ENCODE measurements at regions not wholly inside any gene's neighbourhood (a gene's known extent, or its start where the extent isn't known, plus 50 kb on each side); places are given as distances from the start of the nearest gene placed in this dataset.

DNA sequence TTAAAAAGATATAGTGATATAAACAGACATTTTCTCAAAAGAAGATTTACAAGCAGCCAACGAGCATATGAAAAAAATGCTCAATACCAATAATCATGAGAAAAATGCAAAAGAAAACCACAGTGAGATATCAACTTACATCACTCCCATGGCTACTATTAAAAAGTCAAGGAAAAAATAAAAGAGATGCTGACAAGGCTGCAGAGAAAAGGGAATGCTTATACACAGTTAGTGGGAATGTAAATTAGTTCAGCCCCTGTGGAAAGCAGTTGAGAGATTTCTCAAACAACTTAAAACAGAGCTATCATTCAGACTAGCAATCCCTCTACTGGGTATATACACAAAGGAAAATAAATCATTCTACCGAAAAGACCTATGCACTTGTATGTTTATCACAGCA lies 97.1 kb upstream of the CARD18 start:
- no peaks in the 10 kb centered on the region for H3K9me3 Mint-ChIP-seq
- no peaks in the 10 kb centered on the region for H3K4me1 Mint-ChIP-seq (ENCODE audit: low read depth)
- no peak for DNase-seq (ENCODE audit: low spot score)
- intact Hi-C loops (cut with micrococcal nuclease): no loop called here
- no peak overlapping the region for H3K4me3 Mint-ChIP-seq (ENCODE audit: low read depth)
- no peaks in the 10 kb centered on the region for H3K36me3 Mint-ChIP-seq (ENCODE audit: low read depth)
- no peaks in the 10 kb centered on the region for H3K27me3 Mint-ChIP-seq (ENCODE audit: low read depth)
- no peak overlapping the region for H3K27ac Mint-ChIP-seq

- Mint-ChIP-seq H3K4me1 (ENCODE audit: low read depth) (no peaks in the 10 kb centered on the region), H3K27me3 (ENCODE audit: low read depth) (no peaks in the 10 kb centered on the region), H3K9me3 (no peaks in the 10 kb centered on the region), H3K4me3 (ENCODE audit: low read depth) (no peak overlapping the region), H3K36me3 (ENCODE audit: low read depth) (no peaks in the 10 kb centered on the region), H3K27ac (no peak overlapping the region)
- intact Hi-C loops (cut with micrococcal nuclease): no loop called here
- DNase-seq (ENCODE audit: low spot score): no peak
These were observed 93.7 kb upstream of the CARD18 start for GRCh38 chr11:105233285-105233684.

GRCh38 chr11:105232021-105232420 lies 92.5 kb upstream of the CARD18 start:
- no peak for DNase-seq (ENCODE audit: low spot score)
- no peaks in the 10 kb centered on the region for H3K4me1 Mint-ChIP-seq (ENCODE audit: low read depth)
- no peaks in the 10 kb centered on the region for H3K27me3 Mint-ChIP-seq (ENCODE audit: low read depth)
- intact Hi-C loops (cut with micrococcal nuclease): no loop called here
- H3K36me3 Mint-ChIP-seq (ENCODE audit: low read depth): no peaks in the 10 kb centered on the region
- H3K27ac Mint-ChIP-seq: no peak overlapping the region
- no peaks in the 10 kb centered on the region for H3K9me3 Mint-ChIP-seq
- H3K4me3 Mint-ChIP-seq (ENCODE audit: low read depth): no peak overlapping the region

DNA sequence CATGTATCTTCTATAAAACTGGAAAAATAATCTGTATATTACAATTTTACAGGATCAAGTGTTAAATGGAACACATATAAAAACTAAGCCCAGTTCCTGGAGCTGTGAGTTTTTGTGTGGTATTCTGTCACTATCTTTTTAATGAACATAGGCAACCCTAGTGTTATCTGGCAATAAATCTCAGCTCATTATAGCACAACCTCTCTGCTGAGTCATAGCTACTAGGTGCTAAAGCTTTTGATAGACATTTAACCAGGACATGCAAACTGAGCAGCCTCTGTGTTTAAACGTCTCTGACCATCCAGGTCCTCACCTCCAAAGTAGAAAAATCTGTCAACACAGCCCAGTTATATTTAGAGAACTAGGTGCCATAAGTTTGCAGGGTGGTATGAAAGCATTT lies 91.0 kb upstream of the CARD18 start:
- no peak overlapping the region for H3K27ac Mint-ChIP-seq
- no peaks in the 10 kb centered on the region for H3K27me3 Mint-ChIP-seq (ENCODE audit: low read depth)
- H3K9me3 Mint-ChIP-seq: no peaks in the 10 kb centered on the region
- no peak for DNase-seq (ENCODE audit: low spot score)
- no peak overlapping the region for H3K4me3 Mint-ChIP-seq (ENCODE audit: low read depth)
- H3K36me3 Mint-ChIP-seq (ENCODE audit: low read depth): no peaks in the 10 kb centered on the region
- no peaks in the 10 kb centered on the region for H3K4me1 Mint-ChIP-seq (ENCODE audit: low read depth)
- intact Hi-C loops (cut with micrococcal nuclease): no loop called here

GRCh38 chr11:105229761-105230160 lies 90.2 kb upstream of the CARD18 start:
- Mint-ChIP-seq H3K36me3 (ENCODE audit: low read depth) (no peaks in the 10 kb centered on the region), H3K27me3 (ENCODE audit: low read depth) (no peaks in the 10 kb centered on the region), H3K4me1 (ENCODE audit: low read depth) (no peaks in the 10 kb centered on the region), H3K4me3 (ENCODE audit: low read depth) (no peak overlapping the region), H3K27ac (no peak overlapping the region), H3K9me3 (no peaks in the 10 kb centered on the region)
- DNase-seq (ENCODE audit: low spot score): no peak
- intact Hi-C loops (cut with micrococcal nuclease): no loop called here

GRCh38 chr11:105229257-105229656 lies 89.7 kb upstream of the CARD18 start:
- no peak overlapping the region for H3K27ac Mint-ChIP-seq
- intact Hi-C loops (cut with micrococcal nuclease): no loop called here
- no peaks in the 10 kb centered on the region for H3K4me1 Mint-ChIP-seq (ENCODE audit: low read depth)
- H3K27me3 Mint-ChIP-seq (ENCODE audit: low read depth): no peaks in the 10 kb centered on the region
- no peak overlapping the region for H3K4me3 Mint-ChIP-seq (ENCODE audit: low read depth)
- H3K9me3 Mint-ChIP-seq: no peaks in the 10 kb centered on the region
- no peak for DNase-seq (ENCODE audit: low spot score)
- no peaks in the 10 kb centered on the region for H3K36me3 Mint-ChIP-seq (ENCODE audit: low read depth)

- Mint-ChIP-seq H3K36me3 (ENCODE audit: low read depth) (no peaks in the 10 kb centered on the region), H3K27ac (no peak overlapping the region)
These were observed 87.8 kb upstream of the CARD18 start for GRCh38 chr11:105227363-105227762.

DNA sequence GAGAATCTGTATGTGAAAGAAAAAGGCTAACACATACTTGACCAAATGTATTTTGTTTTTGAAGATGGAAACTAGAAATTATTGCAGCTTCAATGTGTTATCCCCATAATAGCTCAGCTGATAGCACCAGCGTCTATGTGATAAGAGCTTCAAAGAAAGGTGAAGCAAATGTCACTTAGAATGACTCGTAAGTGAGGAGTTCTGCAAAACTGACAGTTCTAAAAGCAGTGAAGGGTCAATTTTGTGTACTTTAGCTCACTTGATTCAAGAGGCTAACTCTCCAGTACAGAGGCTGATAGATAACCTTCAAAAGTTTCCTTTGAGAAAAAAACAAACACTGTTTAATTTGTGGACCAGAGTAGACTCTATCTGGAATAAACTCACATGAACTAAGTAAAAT lies 87.2 kb upstream of the CARD18 start:
- H3K27ac Mint-ChIP-seq: no peak overlapping the region
- intact Hi-C loops (cut with micrococcal nuclease): no loop called here
- DNase-seq (ENCODE audit: low spot score): no peak
- H3K36me3 Mint-ChIP-seq (ENCODE audit: low read depth): no peaks in the 10 kb centered on the region
- no peaks in the 10 kb centered on the region for H3K9me3 Mint-ChIP-seq
- no peaks in the 10 kb centered on the region for H3K27me3 Mint-ChIP-seq (ENCODE audit: low read depth)
- no peak overlapping the region for H3K4me3 Mint-ChIP-seq (ENCODE audit: low read depth)
- no peaks in the 10 kb centered on the region for H3K4me1 Mint-ChIP-seq (ENCODE audit: low read depth)

More at GRCh38 chr11:105227363-105227762, 87.8 kb upstream of the CARD18 start:
- Mint-ChIP-seq H3K4me3 (ENCODE audit: low read depth) (no peak overlapping the region), H3K4me1 (ENCODE audit: low read depth) (no peaks in the 10 kb centered on the region), H3K9me3 (no peaks in the 10 kb centered on the region), H3K27me3 (ENCODE audit: low read depth) (no peaks in the 10 kb centered on the region)
- DNase-seq (ENCODE audit: low spot score): no peak
- intact Hi-C loops (cut with micrococcal nuclease): no loop called here

DNA sequence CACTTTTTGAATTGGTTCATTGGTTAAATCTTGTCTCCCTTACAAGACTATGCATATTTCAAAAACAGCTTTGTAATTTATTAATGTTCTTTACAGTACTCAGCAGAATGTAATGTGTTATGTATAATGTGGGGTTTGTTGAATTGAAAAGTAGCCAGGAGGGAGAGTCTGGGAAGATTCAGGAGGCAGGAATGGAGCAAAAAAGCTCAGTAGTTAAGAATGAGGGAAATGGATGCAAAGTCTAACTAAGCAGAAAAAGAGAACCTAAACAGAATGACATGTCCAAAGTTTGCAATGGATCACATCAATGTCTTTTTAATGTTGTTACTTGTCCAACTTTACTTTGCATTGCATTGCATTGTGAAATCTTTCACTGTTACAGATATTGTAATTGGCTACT lies 86.5 kb upstream of the CARD18 start:
- Mint-ChIP-seq H3K9me3 (no peaks in the 10 kb centered on the region), H3K27ac (no peak overlapping the region), H3K36me3 (ENCODE audit: low read depth) (no peaks in the 10 kb centered on the region), H3K4me3 (ENCODE audit: low read depth) (no peak overlapping the region), H3K4me1 (ENCODE audit: low read depth) (no peaks in the 10 kb centered on the region), H3K27me3 (ENCODE audit: low read depth) (no peaks in the 10 kb centered on the region)
- intact Hi-C loops (cut with micrococcal nuclease): no loop called here
- DNase-seq (ENCODE audit: low spot score): no peak

GRCh38 chr11:105224482-105225253 lies 85.1 kb upstream of the CARD18 start:
- Mint-ChIP-seq H3K4me1 (ENCODE audit: low read depth) (no peaks in the 10 kb centered on the region), H3K9me3 (no peaks in the 10 kb centered on the region), H3K4me3 (ENCODE audit: low read depth) (no peak overlapping the region), H3K27ac (no peak overlapping the region), H3K36me3 (ENCODE audit: low read depth) (no peaks in the 10 kb centered on the region), H3K27me3 (ENCODE audit: low read depth) (no peaks in the 10 kb centered on the region)
- intact Hi-C loops (cut with micrococcal nuclease): no loop called here
- DNase-seq (ENCODE audit: low spot score): no peak

DNA sequence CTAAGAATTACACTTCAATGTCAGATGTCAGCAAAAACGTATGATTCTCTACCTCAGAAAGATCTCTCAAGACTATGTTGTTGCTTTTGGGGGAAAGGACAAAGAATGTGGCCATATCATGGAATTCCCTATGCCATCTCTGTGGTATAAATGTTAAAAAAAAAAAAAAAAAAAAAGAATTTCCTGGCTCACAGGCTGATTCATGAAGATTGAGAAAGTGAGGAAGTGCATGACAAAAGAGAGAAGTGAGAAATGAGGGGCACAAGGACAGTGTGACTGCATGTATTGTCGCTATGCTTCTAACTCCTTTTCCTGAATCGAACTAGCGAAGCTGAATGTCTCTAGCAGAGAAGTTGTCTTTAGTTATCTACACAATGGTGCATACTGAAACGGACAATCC lies 80.6 kb upstream of the CARD18 start:
- intact Hi-C loops (cut with micrococcal nuclease): no loop called here
- DNase-seq (ENCODE audit: low spot score): no peak
- Mint-ChIP-seq H3K36me3 (ENCODE audit: low read depth) (no peaks in the 10 kb centered on the region), H3K4me3 (ENCODE audit: low read depth) (no peak overlapping the region), H3K27me3 (ENCODE audit: low read depth) (no peaks in the 10 kb centered on the region), H3K9me3 (no peaks in the 10 kb centered on the region), H3K4me1 (ENCODE audit: low read depth) (no peaks in the 10 kb centered on the region), H3K27ac (no peak overlapping the region)

DNA sequence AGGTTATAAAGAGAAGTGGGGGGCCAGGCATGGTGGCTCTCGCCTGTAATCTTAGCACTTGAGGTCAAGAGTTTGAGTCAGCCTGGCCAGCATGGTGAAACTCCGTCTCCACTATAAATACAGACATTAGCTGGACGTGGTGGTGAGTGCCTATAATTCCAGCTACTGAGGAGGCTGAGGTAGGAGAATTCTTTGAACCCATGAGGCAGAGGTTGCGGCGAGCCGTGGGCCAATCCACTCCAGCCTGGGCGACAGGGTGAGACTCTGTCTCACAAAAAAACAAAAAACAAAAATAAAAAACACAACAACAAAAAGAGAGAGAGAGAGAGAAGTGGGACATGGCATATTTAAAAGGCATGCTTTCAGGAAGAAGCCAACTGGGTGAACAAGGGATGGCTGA lies 80.1 kb upstream of the CARD18 start:
- H3K27ac Mint-ChIP-seq: no peak overlapping the region
- DNase-seq (ENCODE audit: low spot score): no peak
- no peaks in the 10 kb centered on the region for H3K9me3 Mint-ChIP-seq
- no peaks in the 10 kb centered on the region for H3K36me3 Mint-ChIP-seq (ENCODE audit: low read depth)
- intact Hi-C loops (cut with micrococcal nuclease): no loop called here
- no peaks in the 10 kb centered on the region for H3K4me1 Mint-ChIP-seq (ENCODE audit: low read depth)
- no peaks in the 10 kb centered on the region for H3K27me3 Mint-ChIP-seq (ENCODE audit: low read depth)
- H3K4me3 Mint-ChIP-seq (ENCODE audit: low read depth): no peak overlapping the region

GRCh38 chr11:105219269-105219668 lies 79.7 kb upstream of the CARD18 start:
- no peaks in the 10 kb centered on the region for H3K27me3 Mint-ChIP-seq (ENCODE audit: low read depth)
- no peaks in the 10 kb centered on the region for H3K36me3 Mint-ChIP-seq (ENCODE audit: low read depth)
- H3K4me1 Mint-ChIP-seq (ENCODE audit: low read depth): no peaks in the 10 kb centered on the region
- H3K27ac Mint-ChIP-seq: no peak overlapping the region
- no peak for DNase-seq (ENCODE audit: low spot score)
- H3K9me3 Mint-ChIP-seq: no peaks in the 10 kb centered on the region
- intact Hi-C loops (cut with micrococcal nuclease): no loop called here
- H3K4me3 Mint-ChIP-seq (ENCODE audit: low read depth): no peak overlapping the region

DNA sequence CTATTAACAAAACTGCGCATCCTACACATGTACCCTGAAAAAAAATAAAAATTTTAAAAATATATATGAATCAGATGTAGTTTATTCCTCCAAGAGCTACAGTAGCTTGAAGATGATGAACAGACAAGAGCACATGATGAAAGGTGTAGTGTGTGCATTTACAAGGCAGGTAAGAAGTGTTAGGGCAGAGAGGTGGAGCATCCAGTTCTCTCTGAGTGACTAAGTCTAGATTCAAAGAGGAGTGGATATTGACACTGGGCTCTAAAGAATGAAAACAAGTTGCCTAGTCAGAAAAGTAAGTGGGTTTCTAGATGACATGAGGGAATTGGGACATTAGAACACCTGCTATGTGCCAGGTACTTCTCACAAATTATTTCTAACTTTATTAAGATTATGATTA lies 76.0 kb upstream of the CARD18 start:
- Mint-ChIP-seq H3K27me3 (ENCODE audit: low read depth) (no peaks in the 10 kb centered on the region), H3K4me1 (ENCODE audit: low read depth) (no peaks in the 10 kb centered on the region), H3K9me3 (no peaks in the 10 kb centered on the region), H3K27ac (no peak overlapping the region), H3K36me3 (ENCODE audit: low read depth) (no peaks in the 10 kb centered on the region), H3K4me3 (ENCODE audit: low read depth) (no peak overlapping the region)
- intact Hi-C loops (cut with micrococcal nuclease): no loop called here
- DNase-seq (ENCODE audit: low spot score): no peak
